ENCODE measurements at regions not wholly inside any gene's neighbourhood (a gene's known extent, or its start where the extent isn't known, plus 50 kb on each side); places are given as distances from the start of the nearest gene placed in this dataset.

DNA sequence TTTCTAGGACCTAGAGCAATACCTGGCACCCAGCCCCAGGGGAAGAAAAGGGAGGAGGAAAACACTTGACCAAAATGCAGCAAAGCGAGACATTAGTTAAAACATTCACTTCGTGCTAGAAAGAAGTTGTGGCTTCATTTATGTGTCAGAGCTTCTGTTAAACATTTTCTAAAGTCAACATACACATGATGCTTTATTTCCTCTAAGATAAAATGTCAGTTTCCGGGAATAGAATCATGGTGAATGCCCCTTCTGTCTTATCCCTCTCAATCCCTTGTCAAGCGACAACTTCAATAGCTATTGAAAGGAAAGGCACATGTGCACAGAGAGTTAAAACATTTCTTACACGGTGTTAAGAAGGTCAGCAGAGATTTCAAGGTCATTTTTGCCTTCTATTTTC lies 404.6 kb upstream of the CWC22 start:
- TF ChIP-seq GATA2 (IDR thresholded peaks at IDR 0.05; ENCODE audit: low read depth, low read length) (no peak), GATA3 (IDR thresholded peaks at IDR 0.05; ENCODE audit: low read depth, low read length) (no peak)
